Endothelial cell of umbilical vein (primary cell): ENCODE measurements at regions not wholly inside any gene's neighbourhood (a gene's known extent, or its start where the extent isn't known, plus 50 kb on each side); places are given as distances from the start of the nearest gene placed in this dataset.

Experiments
- BruUV-seq: library from RNA; stranded (reverse); fragments of 400-500 nt; replicated peaks from 2 replicates; lab custom pipeline; 2021; lab: Mats Ljungman, UMichigan
- CTCF ChIA-PET: fragments of 300-600, 350-600 bp; sonication (Branson Sonifier 250); formaldehyde crosslinking; loops from one replicate; lab custom pipeline; 2021; ENCODE audit warnings: antibody characterized with exemption, inconsistent platforms; lab: Charles Lee
- POLR2A ChIA-PET: fragments of 300-600, 350-600 bp; sonication (Branson Sonifier 250); formaldehyde crosslinking; loops from one replicate; lab custom pipeline; 2021; ENCODE audit warnings: antibody characterized with exemption, inconsistent platforms; lab: Charles Lee
- DNase-seq: peaks from one replicate; pipeline ENCODE4 v3.0.0-alpha.2; 2011; ENCODE audit warnings: low read depth, low spot score
- FAIRE-seq: peaks from 2 replicates; lab custom pipeline; 2011; peaks lifted over from hg19 to GRCh38; lab: Jason Lieb, UNC
- H2AFZ ChIP-seq: 2 replicates; pipeline ENCODE4 v1.6.0; 2012; ENCODE audit warnings: low read depth, low read length, control low read depth, inconsistent platforms
- H3K27ac ChIP-seq: 2 replicates; pipeline ENCODE4 v1.5.1; 2011; ENCODE audit warnings: low read depth, mild to moderate bottlenecking, control low read depth, low read length, moderate library complexity; ENCODE audit not compliant: insufficient read depth
- H3K27me3 ChIP-seq, 2 experiments: 2 replicates each; pipeline versions ENCODE4 v1.6.0 to v1.6.1; 2011; ENCODE audit warnings: low read length in 2 of 2, mixed read lengths in 1 of 2; ENCODE audit not compliant: control insufficient read depth in 2 of 2, insufficient read depth in 2 of 2
- H3K36me3 ChIP-seq, 2 experiments: 2 replicates in 1 of 2; 3 replicates in 1 of 2; pipeline ENCODE4 v1.5.1; 2011; ENCODE audit warnings: low read length in 2 of 2, mild to moderate bottlenecking in 1 of 2, moderate library complexity in 1 of 2; ENCODE audit not compliant: control insufficient read depth in 2 of 2, insufficient read depth in 2 of 2; ENCODE audit errors: extremely low read depth in 1 of 2
- H3K4me1 ChIP-seq: 3 replicates; pipeline ENCODE4 v1.5.1; 2011; ENCODE audit warnings: mild to moderate bottlenecking, low read length; ENCODE audit not compliant: control insufficient read depth, insufficient read depth; ENCODE audit errors: extremely low read depth
- H3K4me2 ChIP-seq: 2 replicates; pipeline ENCODE4 v1.6.1; 2011; ENCODE audit warnings: low read length, control low read depth, mixed read lengths; ENCODE audit not compliant: insufficient read depth
- H3K4me3 ChIP-seq, 3 experiments: fragments of 200-600 bp in 1 of 3; sonication (generic), shearing (Covaris generic) in 1 of 3; replicated peaks in 1 of 3; 2 replicates each; pipeline ENCODE4 v1.5.1; 2011 to 2016; ENCODE audit warnings: control low read depth in 3 of 3, low read length in 3 of 3, mild to moderate bottlenecking in 2 of 3, inconsistent platforms in 1 of 3, low read depth in 1 of 3, moderate library complexity in 1 of 3; ENCODE audit not compliant: insufficient read depth in 1 of 3
- H3K79me2 ChIP-seq: 2 replicates; pipeline ENCODE4 v1.6.0; 2012; ENCODE audit warnings: low read length, inconsistent platforms; ENCODE audit not compliant: control insufficient read depth, insufficient read depth
- H3K9ac ChIP-seq: replicated peaks from 2 replicates; pipeline ENCODE3; 2011; ENCODE audit warnings: low read length, control low read depth; ENCODE audit not compliant: insufficient read depth; ENCODE audit errors: extremely low read depth
- H3K9me1 ChIP-seq: replicated peaks from 3 replicates; pipeline ENCODE4 v1.6.0; 2011; ENCODE audit warnings: mild to moderate bottlenecking, low read length; ENCODE audit not compliant: control insufficient read depth, insufficient read depth; ENCODE audit errors: extremely low read depth
- H3K9me3 ChIP-seq: replicated peaks from 2 replicates; pipeline ENCODE4 v1.5.1; 2012; ENCODE audit warnings: low read length, inconsistent platforms; ENCODE audit not compliant: control insufficient read depth, insufficient read depth
- H4K20me1 ChIP-seq: replicated peaks from 2 replicates; pipeline ENCODE3; 2011; ENCODE audit warnings: mild to moderate bottlenecking, low read length; ENCODE audit not compliant: control insufficient read depth, insufficient read depth; ENCODE audit errors: extremely low read depth
- EZH2 ChIP-seq: IDR thresholded peaks from 2 replicates; pipeline ENCODE4 v1.6.1; 2012; ENCODE audit warnings: borderline replicate concordance, low read depth, mild to moderate bottlenecking, moderate library complexity, low read length, inconsistent platforms; ENCODE audit not compliant: severe bottlenecking
- FOS ChIP-seq: IDR thresholded peaks from 2 replicates; pipeline ENCODE4 v1.6.1; 2011; ENCODE audit warnings: mild to moderate bottlenecking, low read length, moderate library complexity, borderline replicate concordance; ENCODE audit not compliant: insufficient read depth
- GATA2 ChIP-seq: IDR thresholded peaks from 2 replicates; pipeline ENCODE4 v1.7.0; 2011; ENCODE audit warnings: low read depth, mild to moderate bottlenecking, moderate library complexity, mixed read lengths, low read length; ENCODE audit not compliant: insufficient read length, insufficient read depth
- JUN ChIP-seq: IDR thresholded peaks from 2 replicates; pipeline ENCODE4 v1.6.1; 2011; ENCODE audit warnings: borderline replicate concordance, low read depth; ENCODE audit not compliant: insufficient read length, insufficient read depth
- MYC ChIP-seq: IDR thresholded peaks from one replicate; pipeline ENCODE4 v1.6.1; 2011; ENCODE audit warnings: mild to moderate bottlenecking, low read depth, low read length
- POLR2A ChIP-seq: IDR thresholded peaks from 2 replicates; pipeline ENCODE4 v1.6.1; 2012; ENCODE audit warnings: low read depth, mild to moderate bottlenecking, control low read depth, low read length
- POLR2AphosphoS5 ChIP-seq: IDR thresholded peaks from 2 replicates; pipeline ENCODE4 v1.6.1; 2012; ENCODE audit warnings: low read depth, mild to moderate bottlenecking, control low read depth, low read length, moderate library complexity; ENCODE audit not compliant: insufficient read depth
- dilution Hi-C: fragments of 300-500 bp; cut with MboI; formaldehyde crosslinking; loops from one replicate; pipeline ENCODE4 v1.15.0; 2019; ENCODE audit warnings: low sequenced_read_pairs; ENCODE audit not compliant: extremely low pct_ligation_motif_present
- intact Hi-C: fragments of 100-400 bp; cut with micrococcal nuclease; formaldehyde crosslinking; loops from one replicate; pipeline ENCODE4 v1.10.0; 2022
- TF ChIP-seq, protein P1 (sequence below): IDR thresholded peaks from 2 replicates; pipeline ENCODE4 v1.6.1; 2011; ENCODE audit not compliant: insufficient read depth, insufficient read length
- TF ChIP-seq, protein P2 (sequence below), 2 donors: IDR thresholded peaks; 1 replicate in 1 of 2; 2 replicates in 1 of 2; pipeline ENCODE4 v1.5.1; 2011; ENCODE audit warnings: low read length in 2 of 2, mild to moderate bottlenecking in 2 of 2, moderate library complexity in 2 of 2, control low read depth in 1 of 2, inconsistent platforms in 1 of 2, low read depth in 1 of 2; ENCODE audit not compliant: insufficient read depth in 1 of 2; ENCODE audit errors: extremely low read depth in 1 of 2

DNA sequence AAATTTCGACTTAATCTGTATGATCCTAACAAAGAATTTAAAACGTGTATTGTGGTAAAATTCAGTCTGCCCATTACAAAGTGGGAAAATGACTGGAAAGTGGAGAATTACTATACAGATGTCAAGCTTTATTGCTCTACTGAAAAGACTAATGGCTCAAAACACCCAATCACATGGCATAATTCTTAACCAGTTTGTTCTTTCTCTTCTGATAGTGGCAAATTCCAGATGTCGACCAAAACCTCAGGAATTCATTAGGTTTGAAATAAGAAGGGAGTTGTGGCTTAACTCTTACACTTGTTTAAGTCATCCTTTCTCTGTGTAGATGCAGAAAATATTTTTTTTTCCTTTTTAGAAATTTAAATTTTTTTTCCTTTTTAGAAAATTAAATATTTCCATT is 1254.9 kb upstream of the LRRN3 start:
- no peak overlapping the region for H3K4me3 ChIP-seq
- no TSS peak for BruUV-seq
- H3K9ac ChIP-seq, result no peak overlapping the region
- no peaks in the 10 kb centered on the region for H3K4me1 ChIP-seq
- H2AFZ ChIP-seq, result no peak overlapping the region
- no peaks in the 10 kb centered on the region for H3K9me3 ChIP-seq
- dilution Hi-C loops (no loop called here), intact Hi-C loops (no loop called here)
- H3K79me2 ChIP-seq, result no peaks in the 10 kb centered on the region
- H3K27me3 ChIP-seq, result no peaks in the 10 kb centered on the region
- H3K27ac ChIP-seq, result no peak overlapping the region
- H4K20me1 ChIP-seq, result no peaks in the 10 kb centered on the region
- ChIA-PET POLR2A (no interaction called here), CTCF (no interaction called here)
- H3K9me1 ChIP-seq, result no peaks in the 10 kb centered on the region
- TF ChIP-seq FOS (no peak), GATA2 (no peak), POLR2AphosphoS5 (no peak), MYC (no peak), EZH2 (no peak), POLR2A (no peak), JUN (no peak)
- TF ChIP-seq, protein P1, sequence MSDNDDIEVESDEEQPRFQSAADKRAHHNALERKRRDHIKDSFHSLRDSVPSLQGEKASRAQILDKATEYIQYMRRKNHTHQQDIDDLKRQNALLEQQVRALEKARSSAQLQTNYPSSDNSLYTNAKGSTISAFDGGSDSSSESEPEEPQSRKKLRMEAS, result no peak
- TF ChIP-seq, protein P2, sequence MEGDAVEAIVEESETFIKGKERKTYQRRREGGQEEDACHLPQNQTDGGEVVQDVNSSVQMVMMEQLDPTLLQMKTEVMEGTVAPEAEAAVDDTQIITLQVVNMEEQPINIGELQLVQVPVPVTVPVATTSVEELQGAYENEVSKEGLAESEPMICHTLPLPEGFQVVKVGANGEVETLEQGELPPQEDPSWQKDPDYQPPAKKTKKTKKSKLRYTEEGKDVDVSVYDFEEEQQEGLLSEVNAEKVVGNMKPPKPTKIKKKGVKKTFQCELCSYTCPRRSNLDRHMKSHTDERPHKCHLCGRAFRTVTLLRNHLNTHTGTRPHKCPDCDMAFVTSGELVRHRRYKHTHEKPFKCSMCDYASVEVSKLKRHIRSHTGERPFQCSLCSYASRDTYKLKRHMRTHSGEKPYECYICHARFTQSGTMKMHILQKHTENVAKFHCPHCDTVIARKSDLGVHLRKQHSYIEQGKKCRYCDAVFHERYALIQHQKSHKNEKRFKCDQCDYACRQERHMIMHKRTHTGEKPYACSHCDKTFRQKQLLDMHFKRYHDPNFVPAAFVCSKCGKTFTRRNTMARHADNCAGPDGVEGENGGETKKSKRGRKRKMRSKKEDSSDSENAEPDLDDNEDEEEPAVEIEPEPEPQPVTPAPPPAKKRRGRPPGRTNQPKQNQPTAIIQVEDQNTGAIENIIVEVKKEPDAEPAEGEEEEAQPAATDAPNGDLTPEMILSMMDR (IDR thresholded peaks at IDR 0.05; ENCODE audit: extremely low read depth in 1 of 2, insufficient read depth in 1 of 2, low read depth in 1 of 2, low read length in 2 of 2), result no peak
- no peak overlapping the region for H3K4me2 ChIP-seq
- DNase-seq (no peak), FAIRE-seq (no peak)
- H3K36me3 ChIP-seq, result no peaks in the 10 kb centered on the region
